ENCODE measurements at regions not wholly inside any gene's neighbourhood (a gene's known extent, or its start where the extent isn't known, plus 50 kb on each side); places are given as distances from the start of the nearest gene placed in this dataset.
A peak's percentile ranks its signal among the peaks of the same experiment; 100 is the strongest.

DNA sequence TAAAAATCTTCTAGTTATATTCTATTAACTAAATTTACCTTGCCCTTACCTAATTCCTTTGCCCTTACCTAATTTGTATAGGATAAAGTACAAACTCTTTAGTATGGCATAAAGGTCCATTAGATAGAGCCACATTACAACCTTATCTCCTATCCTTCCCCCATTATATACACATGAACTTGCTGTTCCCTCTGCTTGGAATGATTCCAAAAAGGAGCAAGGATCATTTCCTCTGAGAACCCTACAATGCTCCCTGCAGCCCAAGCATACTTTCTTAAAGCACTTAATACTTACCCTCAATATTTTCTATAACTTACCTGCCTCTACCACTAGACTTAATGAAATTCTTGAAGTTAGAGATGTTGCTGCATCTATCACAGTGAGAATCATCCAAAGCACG, 118.9 kb upstream of the CCDC54 start:
- no peak overlapping the region for H3K27ac ChIP-seq
- TF ChIP-seq CTCF (conservative IDR thresholded peaks at IDR 0.05), result no peak
- TF ChIP-seq ZFX (IDR thresholded peaks at IDR 0.05), result no peak

DNA sequence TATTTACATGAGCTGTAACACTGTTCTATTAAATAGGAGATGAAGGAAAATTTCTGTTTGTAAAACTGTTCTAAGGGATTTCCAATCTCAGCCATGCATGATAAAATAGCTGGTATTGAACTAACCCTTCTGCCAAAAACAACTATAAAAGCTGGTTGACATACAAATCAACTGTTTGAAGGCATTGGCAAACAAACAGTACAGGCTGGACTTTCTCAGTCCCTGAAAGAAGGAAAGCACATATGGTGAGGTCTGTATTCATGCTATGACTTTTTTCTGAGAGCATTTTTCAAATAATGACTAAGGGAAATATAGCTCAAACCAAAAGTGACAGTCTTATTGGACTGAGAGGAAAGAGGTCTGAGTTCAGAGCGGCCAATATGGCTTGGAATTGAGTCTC, 117.0 kb upstream of the CCDC54 start:
- peak overlapping the region; percentile 88 for H3K27ac ChIP-seq
- TF ChIP-seq ZFX (IDR thresholded peaks at IDR 0.05) (no peak), CTCF (conservative IDR thresholded peaks at IDR 0.05) (no peak)

DNA sequence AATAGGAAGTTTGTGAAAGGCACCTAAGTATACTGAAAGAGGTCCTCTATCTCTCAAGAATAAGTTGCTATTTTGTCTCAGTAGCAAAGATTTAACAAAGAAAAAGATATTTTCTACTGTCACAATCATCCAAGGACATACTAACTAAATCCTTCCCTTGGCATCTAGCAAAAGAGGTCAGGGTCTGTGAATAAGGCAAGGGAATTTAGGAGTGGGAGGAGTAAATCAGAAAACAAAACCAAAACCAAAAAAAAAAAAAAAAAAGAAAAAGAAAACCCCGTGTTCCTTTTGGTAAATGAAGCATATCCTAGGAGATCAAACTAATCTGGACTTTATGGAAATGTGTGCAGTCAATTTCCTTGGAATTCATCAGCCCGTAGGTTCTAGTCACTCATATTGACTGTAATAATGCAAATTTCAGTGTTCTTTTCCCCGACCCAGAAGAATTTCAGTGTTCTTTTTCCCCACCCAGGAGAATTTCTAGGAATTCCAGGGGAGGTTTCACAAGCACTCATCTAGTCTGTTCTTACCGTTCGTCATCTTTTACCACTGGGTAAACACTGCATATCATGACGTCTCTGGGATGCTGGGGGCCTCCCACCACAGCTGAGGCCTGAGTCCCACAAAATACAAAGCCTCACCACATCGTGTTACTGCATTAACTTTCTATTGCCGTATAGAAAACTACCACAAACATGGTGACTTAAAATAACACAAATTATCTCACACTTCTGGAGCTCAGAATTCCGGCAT, 113.8 kb upstream of the CCDC54 start:
- TF ChIP-seq CTCF (conservative IDR thresholded peaks at IDR 0.05), result no peak
- no peak for TF ChIP-seq ZFX (IDR thresholded peaks at IDR 0.05)
- H3K27ac ChIP-seq, result peak overlapping the region; percentile 66; the same call in 1 of the 2 replicates

DNA sequence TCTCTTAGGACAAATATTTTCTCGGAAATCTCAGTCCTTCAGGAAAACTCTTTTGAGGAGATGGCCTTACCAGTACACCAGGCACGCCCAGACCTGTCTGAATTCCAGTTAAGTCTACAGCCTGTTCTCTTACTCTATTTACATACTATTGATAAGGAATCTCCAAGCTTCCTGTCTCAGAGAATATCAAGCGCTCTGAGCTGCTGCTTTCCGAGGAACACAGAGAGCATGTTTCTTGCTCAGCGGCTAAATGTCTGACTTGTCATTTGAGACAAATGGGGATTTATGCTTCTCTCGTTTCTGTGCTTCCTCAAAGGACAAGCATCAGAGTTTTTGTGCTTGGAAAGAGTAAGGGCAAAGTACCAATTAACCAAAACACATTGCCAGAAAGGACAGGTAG, 112.4 kb upstream of the CCDC54 start:
- peak overlapping the region; percentile 53; the same call in 1 of the 2 replicates for H3K27ac ChIP-seq
- TF ChIP-seq ZFX (IDR thresholded peaks at IDR 0.05) (no peak), CTCF (conservative IDR thresholded peaks at IDR 0.05) (no peak)

- TF ChIP-seq ZFX (IDR thresholded peaks at IDR 0.05) (no peak), CTCF (conservative IDR thresholded peaks at IDR 0.05) (no peak)
- H3K27ac ChIP-seq, result no peak overlapping the region
These were observed 111.7 kb upstream of the CCDC54 start for GRCh38 chr3:107265526-107265925.

GRCh38 chr3:107268469-107268868, 108.8 kb upstream of the CCDC54 start:
- H3K27ac ChIP-seq, result no peak overlapping the region
- no peak for TF ChIP-seq ZFX (IDR thresholded peaks at IDR 0.05)
- TF ChIP-seq CTCF (conservative IDR thresholded peaks at IDR 0.05), result no peak

DNA sequence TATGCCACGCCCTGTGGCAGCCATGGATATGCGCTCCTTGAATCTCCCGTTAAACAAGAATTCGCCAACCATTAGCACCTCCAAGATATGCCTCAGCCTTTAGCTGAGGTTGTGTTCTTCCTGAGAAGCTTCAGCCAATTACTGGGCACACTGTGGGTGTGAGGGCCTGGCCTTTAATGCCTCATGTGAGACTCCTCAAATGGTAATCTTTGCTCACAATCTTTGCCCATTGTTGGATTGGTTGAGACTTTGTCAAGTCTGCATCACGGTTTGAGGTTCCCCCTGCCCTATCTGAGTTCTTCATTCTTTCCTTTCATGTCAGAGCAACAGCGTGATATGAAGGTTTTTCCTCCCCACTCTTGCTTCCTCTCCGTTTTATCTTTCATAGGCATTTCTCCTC, 108.1 kb upstream of the CCDC54 start:
- no peak overlapping the region for H3K27ac ChIP-seq
- TF ChIP-seq CTCF (conservative IDR thresholded peaks at IDR 0.05), result no peak
